ENCODE measurements at regions not wholly inside any gene's neighbourhood (a gene's known extent, or its start where the extent isn't known, plus 50 kb on each side); places are given as distances from the start of the nearest gene placed in this dataset.

DNA sequence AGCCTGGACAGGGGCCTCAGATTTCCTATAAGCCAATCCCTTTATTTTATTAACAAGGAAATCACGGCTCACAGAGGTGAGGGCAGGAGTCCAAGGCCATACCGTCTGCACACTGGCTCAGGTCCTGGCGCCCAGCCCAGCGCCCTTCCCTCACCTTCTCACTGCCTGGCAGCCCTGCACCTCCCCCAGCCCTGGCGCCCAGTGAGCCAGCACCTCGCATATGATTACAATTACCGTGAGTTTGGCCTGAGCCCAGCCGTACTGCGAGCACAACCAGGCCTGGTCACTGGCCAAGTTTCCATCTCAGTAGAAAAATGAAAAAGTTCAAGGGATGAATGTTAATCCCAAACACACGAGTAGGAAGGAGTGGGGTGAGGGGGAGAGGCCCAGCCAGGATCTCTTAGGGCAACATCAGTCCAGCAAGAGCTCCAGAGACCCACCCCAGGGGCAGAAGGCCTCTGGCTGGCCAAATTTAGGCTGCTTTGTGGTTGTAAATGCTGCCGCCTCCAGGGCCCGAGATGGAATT is 68.4 kb downstream of the MCFD2 start:
- intact Hi-C loops (cut with micrococcal nuclease), result no loop called here
- TF ChIP-seq, protein P1, sequence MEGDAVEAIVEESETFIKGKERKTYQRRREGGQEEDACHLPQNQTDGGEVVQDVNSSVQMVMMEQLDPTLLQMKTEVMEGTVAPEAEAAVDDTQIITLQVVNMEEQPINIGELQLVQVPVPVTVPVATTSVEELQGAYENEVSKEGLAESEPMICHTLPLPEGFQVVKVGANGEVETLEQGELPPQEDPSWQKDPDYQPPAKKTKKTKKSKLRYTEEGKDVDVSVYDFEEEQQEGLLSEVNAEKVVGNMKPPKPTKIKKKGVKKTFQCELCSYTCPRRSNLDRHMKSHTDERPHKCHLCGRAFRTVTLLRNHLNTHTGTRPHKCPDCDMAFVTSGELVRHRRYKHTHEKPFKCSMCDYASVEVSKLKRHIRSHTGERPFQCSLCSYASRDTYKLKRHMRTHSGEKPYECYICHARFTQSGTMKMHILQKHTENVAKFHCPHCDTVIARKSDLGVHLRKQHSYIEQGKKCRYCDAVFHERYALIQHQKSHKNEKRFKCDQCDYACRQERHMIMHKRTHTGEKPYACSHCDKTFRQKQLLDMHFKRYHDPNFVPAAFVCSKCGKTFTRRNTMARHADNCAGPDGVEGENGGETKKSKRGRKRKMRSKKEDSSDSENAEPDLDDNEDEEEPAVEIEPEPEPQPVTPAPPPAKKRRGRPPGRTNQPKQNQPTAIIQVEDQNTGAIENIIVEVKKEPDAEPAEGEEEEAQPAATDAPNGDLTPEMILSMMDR (IDR thresholded peaks at IDR 0.05), result no peak
- peaks cover 2% of the 10 kb centered on the region for H3K27me3 Mint-ChIP-seq
- H3K4me1 Mint-ChIP-seq (ENCODE audit: low read depth), result no peaks in the 10 kb centered on the region
- no peak overlapping the region for H3K4me3 Mint-ChIP-seq
- H3K27ac Mint-ChIP-seq, result no peak overlapping the region
- ChIA-PET CTCF (no interaction called here), POLR2A (no interaction called here)
- H3K9me3 Mint-ChIP-seq, result no peaks in the 10 kb centered on the region
- no peaks in the 10 kb centered on the region for H3K36me3 Mint-ChIP-seq (ENCODE audit: low read depth)
- no peak for ATAC-seq
- no peak for DNase-seq

DNA sequence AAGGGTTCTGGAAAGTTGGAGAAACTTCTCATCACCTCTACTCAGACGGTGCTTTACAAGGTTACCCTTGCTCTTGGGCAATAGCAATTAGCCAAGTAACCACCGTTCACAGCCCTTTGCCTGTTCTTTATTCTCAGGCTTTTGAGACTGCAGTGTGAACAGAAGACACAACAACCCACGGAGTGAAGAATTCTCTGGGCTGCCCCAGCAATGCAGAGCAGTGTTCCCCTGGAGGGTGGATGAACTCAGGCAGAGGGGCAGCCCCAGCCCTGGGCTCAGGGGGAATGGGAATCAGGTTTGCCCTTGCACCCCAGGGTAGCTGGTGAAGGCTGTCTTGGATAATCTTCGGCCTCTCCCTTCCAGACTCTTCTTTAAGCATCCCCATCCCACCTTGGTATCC is 69.1 kb downstream of the MCFD2 start:
- DNase-seq (no peak), ATAC-seq (no peak)
- no peaks in the 10 kb centered on the region for H3K36me3 Mint-ChIP-seq (ENCODE audit: low read depth)
- H3K27ac Mint-ChIP-seq, result no peak overlapping the region
- TF ChIP-seq, protein P1 (IDR thresholded peaks at IDR 0.05), result no peak
- no peaks in the 10 kb centered on the region for H3K9me3 Mint-ChIP-seq
- ChIA-PET POLR2A (no interaction called here), CTCF (no interaction called here)
- H3K4me3 Mint-ChIP-seq, result no peak overlapping the region
- H3K27me3 Mint-ChIP-seq, result peaks cover 2% of the 10 kb centered on the region
- intact Hi-C loops (cut with micrococcal nuclease), result no loop called here
- no peaks in the 10 kb centered on the region for H3K4me1 Mint-ChIP-seq (ENCODE audit: low read depth)

DNA sequence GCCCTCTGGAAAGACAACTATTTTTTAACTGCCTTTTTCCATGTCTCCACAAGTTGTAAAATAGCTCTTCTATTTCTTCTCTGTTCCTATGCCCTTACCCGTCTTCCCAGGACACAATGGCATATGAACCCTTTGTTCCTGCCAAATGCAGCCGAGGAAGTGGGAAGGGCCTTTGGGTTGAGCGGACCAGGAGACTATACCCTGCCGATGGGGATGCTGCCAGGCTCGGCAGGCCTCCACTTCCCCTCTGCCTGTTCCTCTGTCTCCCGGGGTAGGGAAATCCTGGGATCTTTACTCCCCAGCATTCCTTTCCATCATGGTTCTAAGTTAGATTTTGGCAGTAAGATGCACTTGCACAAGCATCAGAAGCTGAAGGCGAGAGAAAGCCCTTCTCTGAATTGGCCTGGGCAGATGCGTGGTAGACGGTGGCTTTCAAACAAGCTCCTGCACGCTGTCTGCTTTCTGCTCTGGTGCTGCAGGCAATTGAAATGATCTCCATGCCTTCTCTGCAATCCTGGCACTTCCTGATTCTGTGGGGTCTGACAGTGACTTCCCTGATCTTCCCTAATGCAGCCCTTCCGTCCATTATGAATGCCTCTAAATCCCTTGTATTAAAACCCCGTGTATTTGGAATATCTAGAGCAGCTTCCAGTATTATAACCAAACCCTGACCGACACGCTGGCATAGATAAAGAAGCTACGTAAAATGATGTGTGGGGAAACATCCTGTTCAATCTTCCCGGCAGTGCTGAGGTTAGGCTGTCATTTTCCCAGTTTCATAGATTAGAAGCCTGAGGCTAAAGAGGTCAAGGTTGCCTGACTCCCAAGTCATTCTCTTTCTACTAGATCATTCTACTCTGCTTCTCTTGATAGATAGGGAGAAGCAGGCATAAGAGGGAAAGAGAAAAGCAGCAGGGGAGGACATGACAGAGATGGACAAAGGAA is 69.8 kb downstream of the MCFD2 start:
- ChIA-PET POLR2A (no interaction called here), CTCF (no interaction called here)
- H3K9me3 Mint-ChIP-seq, result no peaks in the 10 kb centered on the region

DNA sequence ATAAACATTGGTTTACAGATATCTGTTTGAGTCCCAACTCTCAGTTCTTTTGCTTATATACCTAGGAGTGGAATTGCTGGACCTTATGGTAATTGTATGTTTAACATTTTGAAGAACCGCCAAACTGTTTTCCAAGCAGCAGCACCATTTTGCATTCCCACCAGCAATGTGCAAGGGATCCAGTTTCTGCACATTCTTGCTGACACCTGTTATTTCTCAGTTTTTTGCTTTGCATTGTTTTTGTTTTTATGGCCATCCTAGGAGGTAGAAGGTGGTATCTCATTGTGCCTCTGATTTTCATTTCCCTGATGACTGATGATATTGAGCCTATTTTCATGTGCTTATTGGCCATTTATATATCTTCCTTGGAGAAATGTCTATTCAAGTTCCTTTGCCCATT is 71.2 kb downstream of the MCFD2 start:
- DNase-seq (no peak), ATAC-seq (no peak)
- Mint-ChIP-seq H3K27ac (no peak overlapping the region), H3K36me3 (ENCODE audit: low read depth) (no peaks in the 10 kb centered on the region), H3K27me3 (peaks cover 2% of the 10 kb centered on the region), H3K4me1 (ENCODE audit: low read depth) (no peaks in the 10 kb centered on the region), H3K9me3 (no peaks in the 10 kb centered on the region), H3K4me3 (no peak overlapping the region)
- ChIA-PET POLR2A (no interaction called here), CTCF (no interaction called here)
- intact Hi-C loops (cut with micrococcal nuclease), result no loop called here
- TF ChIP-seq, protein P1 (IDR thresholded peaks at IDR 0.05), result no peak

More for the DNA sequence above, 69.8 kb downstream of the MCFD2 start:
- H3K27ac Mint-ChIP-seq, result no peak overlapping the region
- intact Hi-C loops (cut with micrococcal nuclease), result no loop called here
- H3K4me3 Mint-ChIP-seq, result no peak overlapping the region
- H3K4me1 Mint-ChIP-seq (ENCODE audit: low read depth), result no peaks in the 10 kb centered on the region
- H3K36me3 Mint-ChIP-seq (ENCODE audit: low read depth), result no peaks in the 10 kb centered on the region
- no peak for DNase-seq
- ATAC-seq, result no peak
- peaks cover 2% of the 10 kb centered on the region for H3K27me3 Mint-ChIP-seq
- TF ChIP-seq, protein P1 (IDR thresholded peaks at IDR 0.05), result no peak

DNA sequence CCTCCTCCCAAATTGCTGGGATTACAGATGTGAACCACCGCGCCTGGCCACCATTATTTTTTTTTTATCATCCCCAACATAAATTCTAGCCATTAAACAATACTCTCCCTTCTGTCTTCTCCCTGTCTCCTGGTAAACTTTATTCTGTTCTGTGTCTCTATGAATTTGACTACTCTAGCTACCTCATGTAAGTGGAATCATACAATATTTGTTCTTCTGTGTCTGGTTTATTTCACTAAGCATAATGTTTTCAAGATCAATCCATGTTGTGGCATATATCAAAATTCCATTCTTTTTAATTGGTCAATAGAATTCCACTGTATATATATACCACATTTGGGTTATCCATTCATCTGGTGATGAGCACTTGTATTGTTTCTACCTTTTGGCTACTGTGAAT is 71.6 kb downstream of the MCFD2 start:
- POLR2A ChIA-PET, result no interaction called here
- TF ChIP-seq, protein P1 (IDR thresholded peaks at IDR 0.05), result no peak
- Mint-ChIP-seq H3K9me3 (no peaks in the 10 kb centered on the region), H3K27ac (no peak overlapping the region), H3K4me1 (ENCODE audit: low read depth) (no peaks in the 10 kb centered on the region), H3K27me3 (peaks cover 2% of the 10 kb centered on the region), H3K4me3 (no peak overlapping the region), H3K36me3 (ENCODE audit: low read depth) (no peaks in the 10 kb centered on the region)
- ATAC-seq (no peak), DNase-seq (no peak)
- intact Hi-C loops (cut with micrococcal nuclease), result no loop called here
- CTCF ChIA-PET, result no interaction called here
